ENCODE measurements at regions not wholly inside any gene's neighbourhood (a gene's known extent, or its start where the extent isn't known, plus 50 kb on each side); places are given as distances from the start of the nearest gene placed in this dataset.

DNA sequence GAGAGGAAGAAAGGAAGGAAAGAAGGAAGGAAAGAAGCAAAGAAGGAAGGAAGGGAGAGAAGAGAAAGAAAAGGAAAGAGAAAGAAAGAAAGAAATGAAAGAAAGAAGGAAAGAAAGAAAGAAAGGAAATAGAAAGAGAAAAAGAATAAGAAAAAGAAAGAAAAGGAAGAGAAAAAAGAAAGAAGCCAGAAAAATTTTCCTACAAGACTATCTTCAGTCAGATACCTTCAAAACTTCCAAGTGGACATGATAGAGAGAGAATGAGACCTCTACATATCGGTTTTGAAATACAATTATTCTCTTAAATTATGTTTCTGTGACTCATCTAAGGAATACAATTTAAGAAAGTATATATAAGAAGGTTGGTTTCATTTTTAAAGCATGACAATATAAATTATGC lies 1369.0 kb downstream of the ZPLD1 start:
- Mint-ChIP-seq H3K4me1 (ENCODE audit: low read depth, unreplicated experiment) (no peaks in the 10 kb centered on the region), H3K27me3 (ENCODE audit: unreplicated experiment) (no peaks in the 10 kb centered on the region), H3K4me3 (ENCODE audit: unreplicated experiment) (no peak overlapping the region), H3K27ac (ENCODE audit: unreplicated experiment) (no peak overlapping the region), H3K9me3 (ENCODE audit: unreplicated experiment) (peaks cover 3% of the 10 kb centered on the region), H3K36me3 (ENCODE audit: unreplicated experiment) (no peaks in the 10 kb centered on the region)
- no peak for DNase-seq
- TF ChIP-seq, protein P1, sequence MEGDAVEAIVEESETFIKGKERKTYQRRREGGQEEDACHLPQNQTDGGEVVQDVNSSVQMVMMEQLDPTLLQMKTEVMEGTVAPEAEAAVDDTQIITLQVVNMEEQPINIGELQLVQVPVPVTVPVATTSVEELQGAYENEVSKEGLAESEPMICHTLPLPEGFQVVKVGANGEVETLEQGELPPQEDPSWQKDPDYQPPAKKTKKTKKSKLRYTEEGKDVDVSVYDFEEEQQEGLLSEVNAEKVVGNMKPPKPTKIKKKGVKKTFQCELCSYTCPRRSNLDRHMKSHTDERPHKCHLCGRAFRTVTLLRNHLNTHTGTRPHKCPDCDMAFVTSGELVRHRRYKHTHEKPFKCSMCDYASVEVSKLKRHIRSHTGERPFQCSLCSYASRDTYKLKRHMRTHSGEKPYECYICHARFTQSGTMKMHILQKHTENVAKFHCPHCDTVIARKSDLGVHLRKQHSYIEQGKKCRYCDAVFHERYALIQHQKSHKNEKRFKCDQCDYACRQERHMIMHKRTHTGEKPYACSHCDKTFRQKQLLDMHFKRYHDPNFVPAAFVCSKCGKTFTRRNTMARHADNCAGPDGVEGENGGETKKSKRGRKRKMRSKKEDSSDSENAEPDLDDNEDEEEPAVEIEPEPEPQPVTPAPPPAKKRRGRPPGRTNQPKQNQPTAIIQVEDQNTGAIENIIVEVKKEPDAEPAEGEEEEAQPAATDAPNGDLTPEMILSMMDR (IDR thresholded peaks at IDR 0.05; ENCODE audit: partially characterized antibody, unreplicated experiment) = no peak

DNA sequence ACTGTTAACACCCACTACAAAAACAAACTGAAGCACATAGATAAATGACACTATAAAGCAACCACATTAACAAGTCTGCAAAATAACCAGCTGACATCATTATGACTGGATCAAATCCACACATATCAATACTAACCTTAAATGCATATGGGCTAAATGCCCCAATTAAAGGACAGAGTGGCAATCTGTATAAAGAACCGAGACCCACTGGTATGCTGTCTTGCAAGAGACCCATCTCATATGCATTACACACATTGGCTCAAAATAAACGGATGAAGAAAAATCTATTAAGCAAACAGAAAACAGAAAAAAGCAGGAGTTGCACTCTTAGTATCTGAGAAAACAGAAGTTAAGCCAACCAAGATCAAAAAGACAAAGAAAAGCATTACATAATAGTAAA lies 1375.4 kb downstream of the ZPLD1 start:
- Mint-ChIP-seq H3K4me1 (ENCODE audit: low read depth, unreplicated experiment) (peaks cover 3% of the 10 kb centered on the region), H3K27ac (ENCODE audit: unreplicated experiment) (no peak overlapping the region), H3K4me3 (ENCODE audit: unreplicated experiment) (no peak overlapping the region), H3K27me3 (ENCODE audit: unreplicated experiment) (no peaks in the 10 kb centered on the region), H3K36me3 (ENCODE audit: unreplicated experiment) (no peaks in the 10 kb centered on the region), H3K9me3 (ENCODE audit: unreplicated experiment) (peaks cover 7% of the 10 kb centered on the region)
- TF ChIP-seq, protein P1 (IDR thresholded peaks at IDR 0.05; ENCODE audit: partially characterized antibody, unreplicated experiment) = no peak
- no peak for DNase-seq

DNA sequence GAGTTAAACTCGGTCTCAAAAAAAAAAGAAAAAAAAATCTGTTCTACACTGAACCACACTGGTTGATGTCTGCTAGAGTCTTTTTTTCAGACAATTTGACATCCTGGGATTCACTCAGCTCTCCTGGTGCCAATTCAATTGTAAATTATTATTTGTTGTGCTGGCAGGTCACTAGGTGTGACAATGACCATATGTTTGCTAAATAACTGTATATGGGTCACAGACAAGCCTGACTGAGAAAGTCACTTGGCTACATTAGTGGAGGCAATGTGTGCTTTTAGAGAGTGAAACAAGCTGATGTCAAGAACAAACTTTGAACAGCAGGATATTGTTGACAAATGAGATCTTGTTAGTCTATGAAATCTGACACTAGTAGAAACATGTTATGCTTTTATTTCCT lies 1379.1 kb downstream of the ZPLD1 start:
- H3K27ac Mint-ChIP-seq (ENCODE audit: unreplicated experiment) = no peak overlapping the region
- peaks cover 4% of the 10 kb centered on the region for H3K9me3 Mint-ChIP-seq (ENCODE audit: unreplicated experiment)
- no peaks in the 10 kb centered on the region for H3K27me3 Mint-ChIP-seq (ENCODE audit: unreplicated experiment)
- peaks cover 17% of the 10 kb centered on the region for H3K4me1 Mint-ChIP-seq (ENCODE audit: low read depth, unreplicated experiment)
- TF ChIP-seq, protein P1 (IDR thresholded peaks at IDR 0.05; ENCODE audit: partially characterized antibody, unreplicated experiment) = no peak
- H3K4me3 Mint-ChIP-seq (ENCODE audit: unreplicated experiment) = no peak overlapping the region
- H3K36me3 Mint-ChIP-seq (ENCODE audit: unreplicated experiment) = no peaks in the 10 kb centered on the region
- DNase-seq = no peak

DNA sequence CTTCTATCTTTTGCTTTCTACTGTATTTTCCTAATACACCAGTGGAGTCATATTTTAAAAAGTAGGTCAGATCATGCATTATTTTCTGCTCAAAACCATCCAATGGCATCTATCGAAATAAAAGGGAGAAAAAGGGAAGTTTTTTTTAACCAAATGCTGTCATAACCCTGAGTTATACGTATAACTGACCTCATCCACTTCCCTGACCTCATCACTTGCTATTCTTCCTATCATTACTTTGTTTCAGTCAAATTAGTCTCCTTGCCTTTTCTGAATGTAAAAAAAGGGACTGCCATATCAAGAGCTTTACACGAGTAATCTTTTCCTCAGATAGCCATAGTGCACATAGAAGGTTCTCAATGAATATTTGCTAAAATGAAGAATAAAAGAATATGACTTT lies 1383.6 kb downstream of the ZPLD1 start:
- TF ChIP-seq, protein P1 (IDR thresholded peaks at IDR 0.05; ENCODE audit: partially characterized antibody, unreplicated experiment) = no peak
- peaks cover 27% of the 10 kb centered on the region for H3K4me1 Mint-ChIP-seq (ENCODE audit: low read depth, unreplicated experiment)
- no peak overlapping the region for H3K4me3 Mint-ChIP-seq (ENCODE audit: unreplicated experiment)
- no peaks in the 10 kb centered on the region for H3K9me3 Mint-ChIP-seq (ENCODE audit: unreplicated experiment)
- H3K27ac Mint-ChIP-seq (ENCODE audit: unreplicated experiment) = peak overlapping the region; percentile 18
- H3K36me3 Mint-ChIP-seq (ENCODE audit: unreplicated experiment) = no peaks in the 10 kb centered on the region
- no peak for DNase-seq
- no peaks in the 10 kb centered on the region for H3K27me3 Mint-ChIP-seq (ENCODE audit: unreplicated experiment)

DNA sequence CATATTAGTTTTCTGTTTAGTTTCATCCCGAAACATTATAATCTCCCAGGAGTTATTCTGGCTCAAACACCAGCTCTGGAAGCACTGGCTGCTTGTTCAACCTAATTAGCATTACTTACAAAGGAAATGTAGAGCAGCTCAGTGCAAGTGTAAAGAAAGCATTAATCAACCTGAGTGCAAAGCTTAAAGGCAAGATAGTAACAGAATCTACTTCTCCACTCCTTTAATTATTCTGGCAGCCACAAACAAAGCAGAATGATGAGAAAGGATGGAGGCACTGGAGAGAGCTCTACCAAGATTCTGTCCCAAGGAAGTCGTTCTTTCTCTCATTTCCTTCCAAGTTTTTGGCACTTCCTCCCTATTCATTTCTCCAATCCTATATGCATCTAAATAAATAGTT lies 1384.0 kb downstream of the ZPLD1 start:
- Mint-ChIP-seq H3K9me3 (ENCODE audit: unreplicated experiment) (no peaks in the 10 kb centered on the region), H3K36me3 (ENCODE audit: unreplicated experiment) (no peaks in the 10 kb centered on the region), H3K27ac (ENCODE audit: unreplicated experiment) (no peak overlapping the region), H3K27me3 (ENCODE audit: unreplicated experiment) (no peaks in the 10 kb centered on the region), H3K4me3 (ENCODE audit: unreplicated experiment) (no peak overlapping the region), H3K4me1 (ENCODE audit: low read depth, unreplicated experiment) (peaks cover 27% of the 10 kb centered on the region)
- no peak for DNase-seq
- TF ChIP-seq, protein P1 (IDR thresholded peaks at IDR 0.05; ENCODE audit: partially characterized antibody, unreplicated experiment) = no peak
